GM21528 (cell line): ENCODE measurements at regions not wholly inside any gene's neighbourhood (a gene's known extent, or its start where the extent isn't known, plus 50 kb on each side); places are given as distances from the start of the nearest gene placed in this dataset.
A peak's percentile ranks its signal among the peaks of the same experiment; 100 is the strongest.

ENCODE experiments used
- ATAC-seq: cut with Tn5 transposase; IDR thresholded peaks from one replicate; pipeline ENCODE4 v1.9.1; 2021; ENCODE audit warnings: mild to moderate bottlenecking, moderate library complexity; ENCODE audit not compliant: unreplicated experiment, low FRiP score

DNA sequence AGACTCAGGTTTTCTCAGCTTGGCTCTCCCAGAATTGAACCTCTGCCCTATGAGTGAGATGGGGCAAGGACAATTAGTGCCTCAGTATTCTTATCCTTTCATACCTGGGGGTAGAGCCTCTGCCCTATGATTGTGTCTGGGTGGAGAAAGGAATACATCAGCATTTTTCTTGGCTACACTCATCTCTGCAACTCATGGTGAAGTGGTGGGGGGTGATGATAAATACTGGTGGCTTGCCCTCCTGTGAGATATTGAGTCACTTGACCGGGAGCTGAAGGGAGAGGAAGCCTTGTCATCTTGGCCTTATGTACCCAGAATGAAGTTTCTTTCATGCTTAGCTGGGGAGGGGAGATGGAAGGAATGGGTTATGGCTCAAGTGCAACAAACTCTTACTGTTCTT, 71.3 kb upstream of the ENOX2 start:
- ATAC-seq: no peak

DNA sequence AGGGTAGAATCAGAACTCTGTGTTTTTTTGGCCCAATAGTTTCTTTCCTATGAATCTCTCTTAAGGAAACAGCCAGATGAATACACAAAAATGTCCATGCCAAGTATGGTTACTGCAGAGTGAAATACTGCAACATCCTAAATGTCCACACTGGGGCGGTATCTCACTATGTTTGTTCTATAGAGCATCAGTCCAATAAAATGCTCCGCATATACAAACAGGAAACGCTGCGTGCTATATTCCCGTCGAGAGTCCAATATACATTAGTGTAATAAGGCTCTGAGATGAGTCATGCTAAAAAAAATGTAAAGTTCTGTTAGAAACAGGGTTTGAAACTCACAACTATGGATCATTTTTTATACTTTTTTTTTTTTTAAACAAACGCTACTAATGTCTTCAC, 72.9 kb upstream of the ENOX2 start:
- ATAC-seq: peak; percentile 74

- ATAC-seq: no peak
Measured at GRCh38 chrX:130981836-130982235, 76.3 kb upstream of the ARHGAP36 start.

- ATAC-seq: no peak
Measured at GRCh38 chrX:130984782-130985181, 73.4 kb upstream of the ARHGAP36 start.

DNA sequence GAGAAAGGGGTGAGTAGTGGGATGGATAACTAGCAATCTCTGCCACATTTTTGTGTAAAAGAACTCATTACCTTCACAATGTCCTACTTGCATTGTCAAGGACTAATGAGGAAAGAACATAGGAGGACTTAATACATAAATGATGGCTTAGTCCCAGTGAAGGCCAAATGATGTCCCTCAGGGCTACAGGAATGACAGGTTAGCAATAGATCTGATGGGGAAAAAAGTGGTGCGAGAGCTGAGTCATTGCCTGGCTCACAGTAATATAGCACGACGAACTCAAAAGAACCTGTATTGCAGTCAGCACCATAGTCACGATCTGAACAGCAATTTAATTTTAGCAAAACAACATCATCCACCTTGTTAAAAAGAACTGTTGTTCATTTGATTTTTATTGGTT, 70.9 kb upstream of the ARHGAP36 start:
- ATAC-seq: no peak

GRCh38 chrX:130990723-130991122, 67.4 kb upstream of the ARHGAP36 start:
- no peak for ATAC-seq

GRCh38 chrX:130994671-130995070, 63.5 kb upstream of the ARHGAP36 start:
- no peak for ATAC-seq

DNA sequence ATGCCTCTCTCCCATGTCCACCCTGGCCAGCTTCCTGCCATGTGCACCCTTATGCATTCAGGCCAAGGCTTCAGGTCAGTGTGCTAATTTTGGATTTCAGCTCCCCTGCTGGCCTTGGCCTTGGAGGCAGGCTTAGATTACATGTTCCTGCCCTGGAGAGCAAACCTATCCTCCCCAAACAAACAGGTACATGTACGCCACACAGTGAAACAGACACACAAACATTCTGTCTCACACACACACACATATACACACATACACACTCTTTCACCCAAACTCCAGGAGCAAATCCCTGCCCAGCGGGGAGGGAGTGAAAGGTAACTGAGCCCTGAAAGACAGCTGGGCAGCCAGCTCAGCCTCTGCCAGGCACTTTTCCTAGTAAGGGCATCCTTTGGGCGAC, 62.7 kb upstream of the ARHGAP36 start:
- ATAC-seq: no peak

DNA sequence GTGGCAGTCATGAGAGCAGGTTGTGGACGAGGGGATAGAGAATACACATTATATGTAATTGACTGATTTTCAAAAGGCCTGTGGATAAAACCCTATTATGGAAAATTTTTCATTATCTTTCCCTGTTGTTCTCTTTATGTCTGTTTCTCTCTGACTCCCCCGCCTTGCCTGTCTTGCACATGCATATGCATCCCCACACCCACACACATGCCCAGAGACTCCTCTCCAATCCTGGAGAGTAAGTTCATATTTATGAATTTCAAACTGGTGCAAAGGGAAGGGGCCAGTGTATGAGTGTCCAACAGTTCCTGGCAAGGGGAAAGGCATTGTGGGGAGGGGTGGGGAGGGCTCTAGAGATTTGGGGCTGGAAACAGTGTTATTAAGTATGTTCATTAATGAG, 60.8 kb upstream of the ARHGAP36 start:
- no peak for ATAC-seq

- ATAC-seq: no peak
Measured at GRCh38 chrX:130999360-130999759, 58.8 kb upstream of the ARHGAP36 start.
